T47D (cell line): ENCODE measurements at regions not wholly inside any gene's neighbourhood (a gene's known extent, or its start where the extent isn't known, plus 50 kb on each side); places are given as distances from the start of the nearest gene placed in this dataset.

ENCODE experiments used
- DNase-seq, 2 experiments: peaks; one replicate each; pipeline versions ENCODE4 v3.0.0 to v3.0.0-alpha.2; 2011 to 2012; ENCODE audit warnings: low read depth in 1 of 2, low spot score in 1 of 2
- JUND ChIP-seq: IDR thresholded peaks from 2 replicates; pipeline ENCODE4 v1.6.1; 2012; ENCODE audit warnings: low read depth
- in situ Hi-C: cut with HindIII; loops from 2 replicates; pipeline ENCODE4 v1.10.0; 2016; ENCODE audit warnings: low sequenced_read_pairs, low pct_unique_long_range_greater_than_20kb

GRCh38 chr2:192245329-192245728, 50.6 kb upstream of the TMEFF2 start:
- in situ Hi-C loops = no loop called here
- no peak for TF ChIP-seq JUND
- DNase-seq = no peak
